HCT116 (cell line): ENCODE measurements at regions not wholly inside any gene's neighbourhood (a gene's known extent, or its start where the extent isn't known, plus 50 kb on each side); places are given as distances from the start of the nearest gene placed in this dataset.

Experiments used
- CTCF ChIP-seq, 3 experiments: fragments of 200-600 bp in 1 of 3; sonication (generic) in 1 of 3; IDR thresholded peaks in 2 of 3; conservative IDR thresholded peaks in 1 of 3; 2 replicates each; pipeline ENCODE4 v1.5.1; 2012 to 2017; ENCODE audit warnings: low read depth in 2 of 3, low read length in 2 of 3, antibody characterized with exemption in 1 of 3, borderline replicate concordance in 1 of 3, control low read depth in 1 of 3, mild to moderate bottlenecking in 1 of 3, mixed read lengths in 1 of 3, mixed run types in 1 of 3, moderate library complexity in 1 of 3; ENCODE audit not compliant: insufficient read depth in 1 of 3
- ELF1 ChIP-seq: IDR thresholded peaks from 2 replicates; pipeline ENCODE4 v1.6.1; 2012; ENCODE audit warnings: low read depth, borderline replicate concordance
- EZH2 ChIP-seq: fragments of 200-600 bp; sonication (generic); IDR thresholded peaks from 2 replicates; pipeline ENCODE4 v1.6.1; 2017; ENCODE audit warnings: antibody characterized with exemption, mixed run types
- RAD21 ChIP-seq: IDR thresholded peaks from 2 replicates; pipeline ENCODE4 v1.6.1; 2012; ENCODE audit warnings: low read depth, mild to moderate bottlenecking
- ZFX ChIP-seq: fragments of 450-650 bp; IDR thresholded peaks from 2 replicates; pipeline ENCODE4 v1.6.1; 2017

- TF ChIP-seq EZH2 (no peak), CTCF (IDR thresholded peaks at IDR 0.05 in 2 of 3, conservative IDR thresholded peaks at IDR 0.05 in 1 of 3; ENCODE audit: borderline replicate concordance in 1 of 3, insufficient read depth in 1 of 3, low read depth in 2 of 3, low read length in 2 of 3) (no peak), ZFX (no peak), ELF1 (no peak), RAD21 (no peak)
Measured at GRCh38 chr2:212638694-212639093, 100.1 kb upstream of the ERBB4 start.
